ENCODE measurements at regions not wholly inside any gene's neighbourhood (a gene's known extent, or its start where the extent isn't known, plus 50 kb on each side); places are given as distances from the start of the nearest gene placed in this dataset.

DNA sequence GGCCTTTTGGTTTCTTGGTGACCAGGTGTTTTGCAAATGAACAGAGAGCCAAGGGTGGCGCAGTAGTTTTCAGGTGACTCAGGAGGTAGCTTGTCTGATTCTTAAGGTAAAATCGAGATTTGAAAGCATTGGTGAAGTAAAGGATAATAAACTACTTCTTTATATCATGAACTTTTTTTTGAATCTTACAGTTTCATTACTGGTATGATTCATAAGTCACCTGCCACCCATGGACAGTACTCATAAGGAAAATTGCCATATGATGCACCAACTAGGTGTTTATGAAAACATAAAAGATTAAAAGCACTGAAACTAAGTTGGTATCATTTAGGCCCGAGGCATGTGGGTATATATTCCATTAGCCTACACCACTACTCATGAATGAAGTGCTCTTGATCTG is 84.1 kb upstream of the MGAT5 start:
- DNase-seq (no peak), ATAC-seq (ENCODE audit: low read depth) (no peak)
- Histone ChIP-seq H3K36me3 (replicated peaks in 1 of 2; ENCODE audit: control extremely low read depth in 1 of 2, control insufficient read depth in 1 of 2, extremely low read depth in 1 of 2, insufficient read depth in 2 of 2, low read length in 1 of 2) (peaks cover 0 to 14% of the 10 kb centered on the region in 2 experiments), H3K9ac (ENCODE audit: low read length) (no peak overlapping the region), H3K4me3 (ENCODE audit: control extremely low read depth in 1 of 5, extremely low read depth in 1 of 5, insufficient read depth in 1 of 5, low read depth in 2 of 5, low read length in 4 of 5) (no peak overlapping the region), H2AFZ (ENCODE audit: insufficient read depth, low read depth, low read length, poor library complexity, severe bottlenecking) (no peak overlapping the region), H3K79me2 (ENCODE audit: control insufficient read depth, insufficient read depth, low read length) (peaks cover 100% of the 10 kb centered on the region), H4K20me1 (ENCODE audit: control insufficient read depth, insufficient read depth, low read length, poor library complexity, severe bottlenecking) (peaks cover 63% of the 10 kb centered on the region), H3K27me3 (replicated peaks in 1 of 4; ENCODE audit: control extremely low read depth in 1 of 4, control insufficient read depth in 3 of 4, insufficient read depth in 4 of 4, low read length in 3 of 4) (no peaks in the 10 kb centered on the region), H3K9me3 (ENCODE audit: control extremely low read depth in 1 of 3, control insufficient read depth in 2 of 3, insufficient read depth in 1 of 3, low read length in 2 of 3) (no peaks in the 10 kb centered on the region), H3K27ac (ENCODE audit: low read length in 2 of 2) (peak overlapping the region in 1 of 2 donors; percentile 2), H3K4me2 (replicated peaks; ENCODE audit: low read depth, low read length, poor library complexity, severe bottlenecking) (no peak overlapping the region), H3K4me1 (ENCODE audit: control insufficient read depth in 2 of 2, insufficient read depth in 2 of 2, low read length in 2 of 2) (peaks cover 43 to 47% of the 10 kb centered on the region in 2 donors)
- no peak for TF ChIP-seq EZH2 (IDR thresholded peaks at IDR 0.05; ENCODE audit: borderline replicate concordance, insufficient read depth, low read depth, low read length, poor library complexity, severe bottlenecking)
- TF ChIP-seq, protein P1, sequence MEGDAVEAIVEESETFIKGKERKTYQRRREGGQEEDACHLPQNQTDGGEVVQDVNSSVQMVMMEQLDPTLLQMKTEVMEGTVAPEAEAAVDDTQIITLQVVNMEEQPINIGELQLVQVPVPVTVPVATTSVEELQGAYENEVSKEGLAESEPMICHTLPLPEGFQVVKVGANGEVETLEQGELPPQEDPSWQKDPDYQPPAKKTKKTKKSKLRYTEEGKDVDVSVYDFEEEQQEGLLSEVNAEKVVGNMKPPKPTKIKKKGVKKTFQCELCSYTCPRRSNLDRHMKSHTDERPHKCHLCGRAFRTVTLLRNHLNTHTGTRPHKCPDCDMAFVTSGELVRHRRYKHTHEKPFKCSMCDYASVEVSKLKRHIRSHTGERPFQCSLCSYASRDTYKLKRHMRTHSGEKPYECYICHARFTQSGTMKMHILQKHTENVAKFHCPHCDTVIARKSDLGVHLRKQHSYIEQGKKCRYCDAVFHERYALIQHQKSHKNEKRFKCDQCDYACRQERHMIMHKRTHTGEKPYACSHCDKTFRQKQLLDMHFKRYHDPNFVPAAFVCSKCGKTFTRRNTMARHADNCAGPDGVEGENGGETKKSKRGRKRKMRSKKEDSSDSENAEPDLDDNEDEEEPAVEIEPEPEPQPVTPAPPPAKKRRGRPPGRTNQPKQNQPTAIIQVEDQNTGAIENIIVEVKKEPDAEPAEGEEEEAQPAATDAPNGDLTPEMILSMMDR (IDR thresholded peaks at IDR 0.05), result no peak
- Mint-ChIP-seq H3K27me3 (no peaks in the 10 kb centered on the region), H3K9me3 (ENCODE audit: insufficient read depth) (no peaks in the 10 kb centered on the region), H3K4me1 (peaks cover 82% of the 10 kb centered on the region), H3K27ac (peak overlapping the region; percentile 51), H3K4me3 (no peak overlapping the region)
- ChIA-PET CTCF (interaction anchor here (1.0 to 1.9 kb wide), 2 partner anchors 29 to 52 kb away, joined by 3 to 6 read pairs; no protein-coding TSS in a partner anchor), POLR2A (no interaction called here)
- intact Hi-C loops (cut with micrococcal nuclease), result no loop called here
- WGBS (ENCODE audit: insufficient coverage), result 80% methylated on average over 1 of the region's 3 CpGs

DNA sequence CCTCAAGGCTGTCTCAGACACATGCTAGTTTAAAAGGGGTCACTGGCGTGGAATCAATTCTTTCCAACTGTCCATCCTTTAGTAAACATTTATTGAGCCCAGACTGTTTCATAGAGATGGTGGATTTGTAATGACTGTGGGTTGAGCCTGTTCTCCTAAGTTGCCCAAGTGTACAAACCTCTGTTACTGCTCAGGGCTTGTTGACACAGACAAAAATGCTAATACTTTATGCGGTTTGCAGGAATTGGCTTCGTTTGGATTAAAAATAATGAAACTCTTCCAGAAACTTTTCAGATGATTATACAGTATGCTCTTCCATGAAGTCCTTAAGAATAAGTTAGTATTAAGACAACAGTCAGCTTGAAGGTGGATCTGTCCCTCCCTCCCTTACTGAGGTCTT is 83.6 kb upstream of the MGAT5 start:
- no peak overlapping the region for H3K4me2 ChIP-seq (replicated peaks; ENCODE audit: low read depth, low read length, poor library complexity, severe bottlenecking)
- ChIA-PET CTCF (interaction anchor here (1.0 to 1.9 kb wide), 2 partner anchors 28 to 52 kb away, joined by 3 to 6 read pairs; no protein-coding TSS in a partner anchor), POLR2A (no interaction called here)
- Mint-ChIP-seq H3K4me3 (no peak overlapping the region), H3K27ac (peak overlapping the region; percentile 51), H3K4me1 (peaks cover 81% of the 10 kb centered on the region), H3K27me3 (no peaks in the 10 kb centered on the region), H3K9me3 (ENCODE audit: insufficient read depth) (no peaks in the 10 kb centered on the region)
- ATAC-seq (ENCODE audit: low read depth) (no peak), DNase-seq (no peak)
- H3K79me2 ChIP-seq (ENCODE audit: control insufficient read depth, insufficient read depth, low read length), result peaks cover 100% of the 10 kb centered on the region
- H3K27ac ChIP-seq (ENCODE audit: low read length in 2 of 2), result peak overlapping the region in 1 of 2 donors; percentile 2
- H3K4me1 ChIP-seq (ENCODE audit: control insufficient read depth in 2 of 2, insufficient read depth in 2 of 2, low read length in 2 of 2), result peaks cover 44 to 48% of the 10 kb centered on the region in 2 donors
- no peak overlapping the region for H3K4me3 ChIP-seq (ENCODE audit: control extremely low read depth in 1 of 5, extremely low read depth in 1 of 5, insufficient read depth in 1 of 5, low read depth in 2 of 5, low read length in 4 of 5)
- no peak overlapping the region for H3K9ac ChIP-seq (ENCODE audit: low read length)
- H3K36me3 ChIP-seq (replicated peaks in 1 of 2; ENCODE audit: control extremely low read depth in 1 of 2, control insufficient read depth in 1 of 2, extremely low read depth in 1 of 2, insufficient read depth in 2 of 2, low read length in 1 of 2), result peaks cover 0 to 10% of the 10 kb centered on the region in 2 experiments
- intact Hi-C loops (cut with micrococcal nuclease), result no loop called here
- no peak overlapping the region for H2AFZ ChIP-seq (ENCODE audit: insufficient read depth, low read depth, low read length, poor library complexity, severe bottlenecking)
- TF ChIP-seq, protein P1 (IDR thresholded peaks at IDR 0.05), result no peak
- TF ChIP-seq EZH2 (IDR thresholded peaks at IDR 0.05; ENCODE audit: borderline replicate concordance, insufficient read depth, low read depth, low read length, poor library complexity, severe bottlenecking), result no peak
- peaks cover 63% of the 10 kb centered on the region for H4K20me1 ChIP-seq (ENCODE audit: control insufficient read depth, insufficient read depth, low read length, poor library complexity, severe bottlenecking)
- no peaks in the 10 kb centered on the region for H3K27me3 ChIP-seq (replicated peaks in 1 of 4; ENCODE audit: control extremely low read depth in 1 of 4, control insufficient read depth in 3 of 4, insufficient read depth in 4 of 4, low read length in 3 of 4)
- no CpG with 5 or more reads among the region's 3 CpGs for WGBS (ENCODE audit: insufficient coverage)
- H3K9me3 ChIP-seq (ENCODE audit: control extremely low read depth in 1 of 3, control insufficient read depth in 2 of 3, insufficient read depth in 1 of 3, low read length in 2 of 3), result no peaks in the 10 kb centered on the region
